ENCODE measurements at regions not wholly inside any gene's neighbourhood (a gene's known extent, or its start where the extent isn't known, plus 50 kb on each side); places are given as distances from the start of the nearest gene placed in this dataset.

GRCh38 chr10:2022401-2022800 lies 285.1 kb upstream of the ADARB2 start:
- no peak for DNase-seq (ENCODE audit: low spot score)

- no peak for DNase-seq (ENCODE audit: low spot score)
Measured at GRCh38 chr10:2020836-2021235, 283.5 kb upstream of the ADARB2 start.

DNA sequence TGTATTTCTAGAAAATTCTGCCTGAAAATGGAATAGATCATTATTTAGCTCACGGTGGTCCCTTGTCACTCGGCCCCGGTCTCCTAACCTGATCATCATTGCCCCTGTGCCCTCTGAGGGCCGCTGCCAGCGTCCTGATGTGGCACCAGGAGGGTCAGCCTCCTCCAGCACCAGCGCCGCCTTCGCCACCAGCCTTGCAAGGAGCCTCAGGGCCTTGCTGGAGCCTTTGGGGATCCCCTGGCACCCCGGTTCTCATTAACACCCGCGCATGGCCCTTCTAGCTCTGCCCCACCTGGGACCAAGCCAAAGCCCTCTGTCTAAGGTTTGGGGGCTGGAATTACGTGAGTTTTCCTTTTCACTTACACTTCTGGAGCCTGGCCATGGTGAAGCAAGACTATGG lies 282.5 kb upstream of the ADARB2 start:
- DNase-seq (ENCODE audit: low spot score) = no peak

DNA sequence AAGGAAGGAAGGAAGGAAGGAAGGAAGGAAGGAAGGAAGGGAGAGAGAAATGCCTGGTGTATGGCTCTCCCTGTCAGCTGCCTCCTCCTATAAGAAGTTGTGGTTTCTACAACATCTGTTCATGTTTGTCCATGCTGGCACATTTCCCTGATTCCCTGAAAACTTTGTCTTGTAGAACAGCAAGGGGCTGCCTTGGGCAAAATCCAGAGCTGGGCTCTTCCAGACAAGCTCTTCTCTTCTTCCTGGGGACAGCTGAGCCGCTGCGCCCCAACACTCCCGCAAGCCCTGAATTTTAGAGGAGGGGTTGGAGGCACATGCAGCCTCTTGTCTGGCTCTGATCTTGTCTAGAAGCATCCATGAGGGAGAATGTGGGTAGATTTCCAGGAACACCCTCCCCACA lies 282.0 kb upstream of the ADARB2 start:
- no peak for DNase-seq (ENCODE audit: low spot score)

- DNase-seq (ENCODE audit: low spot score) = no peak
Measured at GRCh38 chr10:2014541-2014940, 277.2 kb upstream of the ADARB2 start.

- DNase-seq (ENCODE audit: low spot score) = no peak
Measured at GRCh38 chr10:2012209-2012608, 274.9 kb upstream of the ADARB2 start.

DNA sequence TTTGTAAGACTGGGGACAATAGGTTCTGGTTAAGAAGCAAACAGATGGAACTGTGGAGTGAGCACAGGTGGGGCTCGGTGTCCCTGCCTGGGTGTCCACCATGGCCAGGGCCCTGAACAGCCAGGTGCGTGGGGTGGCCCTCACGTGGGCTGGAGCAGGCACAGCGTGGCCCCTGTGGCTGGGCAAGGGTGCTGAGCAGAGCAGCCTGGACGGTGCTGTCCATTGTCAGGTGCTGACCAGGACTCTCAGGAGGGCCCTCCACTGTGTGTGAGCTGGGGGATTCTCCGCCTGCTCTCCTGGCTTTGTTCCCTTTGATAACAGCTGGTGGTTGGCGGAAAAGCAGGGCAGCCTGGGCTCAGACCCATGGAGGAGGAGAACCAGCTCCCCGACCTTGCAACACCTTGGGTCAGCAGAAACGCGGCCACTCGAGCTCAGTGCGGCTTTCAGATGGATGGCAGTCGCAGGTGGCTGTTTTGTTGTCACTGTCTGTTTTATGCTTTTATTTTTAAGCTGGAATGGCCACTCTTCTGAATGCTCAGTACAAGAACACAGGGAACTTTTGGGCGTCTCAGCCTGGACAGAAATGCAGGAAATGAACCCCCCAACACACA lies 273.9 kb upstream of the ADARB2 start:
- DNase-seq (ENCODE audit: low spot score) = no peak

- DNase-seq (ENCODE audit: low spot score) = no peak
Measured at GRCh38 chr10:2005546-2005945, 268.2 kb upstream of the ADARB2 start.

DNA sequence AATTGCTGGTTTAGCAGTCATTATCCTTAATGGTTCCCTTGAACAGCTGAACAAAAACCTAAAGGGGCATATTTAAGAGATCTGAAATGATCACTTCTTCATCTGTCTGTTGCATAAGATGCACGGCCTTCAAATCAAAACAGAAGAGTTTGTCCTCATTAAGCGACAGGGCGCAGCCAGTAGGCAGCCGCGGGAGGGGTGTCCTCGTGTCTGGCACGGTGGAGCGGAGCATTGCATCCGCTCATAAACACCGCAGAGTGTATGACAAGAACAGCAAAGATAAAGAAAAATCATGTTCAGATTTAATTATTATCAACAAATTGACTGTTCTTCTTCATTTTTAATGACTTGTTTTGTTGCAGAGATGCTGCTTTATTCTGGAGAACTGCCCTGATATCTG lies 255.6 kb upstream of the ADARB2 start:
- no peak for DNase-seq (ENCODE audit: low spot score)

DNA sequence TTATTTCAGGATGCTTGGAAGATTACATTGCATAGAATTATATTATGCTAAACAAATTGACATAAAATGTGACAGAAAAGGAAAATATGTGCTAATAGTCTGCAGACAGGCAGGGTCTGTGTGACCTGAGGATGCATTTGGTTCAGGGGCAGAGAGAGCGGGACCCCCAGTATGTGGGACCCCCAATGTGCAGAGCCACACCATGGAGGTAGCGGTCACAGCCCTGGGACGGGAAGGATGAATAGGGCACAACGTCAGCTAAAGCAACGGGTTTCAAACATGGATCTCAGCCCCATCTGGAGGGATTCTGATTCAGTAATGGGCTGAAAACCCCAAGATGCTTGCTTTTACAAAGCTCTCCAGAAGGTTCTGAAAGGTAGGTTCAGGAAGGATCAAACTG lies 251.8 kb upstream of the ADARB2 start:
- DNase-seq (ENCODE audit: low spot score) = no peak

- DNase-seq (ENCODE audit: low spot score) = no peak
Measured at GRCh38 chr10:1981976-1982375, 244.7 kb upstream of the ADARB2 start.

DNA sequence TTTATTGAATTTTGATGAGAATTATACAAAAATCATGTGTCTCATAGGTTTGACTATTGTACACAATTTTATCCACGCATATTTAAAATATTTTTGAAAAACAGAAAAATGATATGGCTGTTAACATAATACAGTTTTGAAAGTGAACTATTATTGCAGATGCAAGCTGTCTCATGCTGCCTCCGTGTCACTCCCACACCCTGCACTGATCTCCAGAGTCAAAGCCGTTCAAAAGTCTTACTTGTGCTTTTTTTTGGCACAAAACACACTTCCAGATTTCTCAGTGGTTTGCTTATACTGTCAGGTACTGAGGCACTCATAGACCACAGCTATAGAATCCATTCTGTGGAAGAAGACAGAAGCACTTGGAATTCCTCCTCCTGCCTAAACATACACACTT lies 243.1 kb upstream of the ADARB2 start:
- no peak for DNase-seq (ENCODE audit: low spot score)

- no peak for DNase-seq (ENCODE audit: low spot score)
Measured at GRCh38 chr10:1978584-1978983, 241.3 kb upstream of the ADARB2 start.

DNA sequence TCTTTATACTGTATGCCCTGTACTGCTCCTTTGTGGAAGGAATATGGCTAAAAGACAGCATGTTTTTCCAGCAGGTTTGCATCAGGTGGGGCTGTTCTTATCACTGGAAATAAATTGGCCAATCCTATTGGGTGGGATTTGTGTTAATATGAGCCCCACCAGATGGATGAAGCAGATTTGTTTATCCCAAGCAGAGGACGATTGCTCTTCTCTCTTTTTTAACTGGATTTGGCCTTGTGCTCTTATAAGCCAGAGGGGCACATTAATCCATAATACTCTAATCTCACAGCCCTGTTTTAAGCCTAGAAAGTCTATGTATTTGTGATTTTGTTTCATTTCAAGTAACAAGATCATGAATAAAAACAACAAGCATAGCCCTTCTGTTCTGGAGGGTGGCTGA lies 240.1 kb upstream of the ADARB2 start:
- DNase-seq (ENCODE audit: low spot score) = no peak

- no peak for DNase-seq (ENCODE audit: low spot score)
Measured at GRCh38 chr10:1972406-1972805, 235.1 kb upstream of the ADARB2 start.

DNA sequence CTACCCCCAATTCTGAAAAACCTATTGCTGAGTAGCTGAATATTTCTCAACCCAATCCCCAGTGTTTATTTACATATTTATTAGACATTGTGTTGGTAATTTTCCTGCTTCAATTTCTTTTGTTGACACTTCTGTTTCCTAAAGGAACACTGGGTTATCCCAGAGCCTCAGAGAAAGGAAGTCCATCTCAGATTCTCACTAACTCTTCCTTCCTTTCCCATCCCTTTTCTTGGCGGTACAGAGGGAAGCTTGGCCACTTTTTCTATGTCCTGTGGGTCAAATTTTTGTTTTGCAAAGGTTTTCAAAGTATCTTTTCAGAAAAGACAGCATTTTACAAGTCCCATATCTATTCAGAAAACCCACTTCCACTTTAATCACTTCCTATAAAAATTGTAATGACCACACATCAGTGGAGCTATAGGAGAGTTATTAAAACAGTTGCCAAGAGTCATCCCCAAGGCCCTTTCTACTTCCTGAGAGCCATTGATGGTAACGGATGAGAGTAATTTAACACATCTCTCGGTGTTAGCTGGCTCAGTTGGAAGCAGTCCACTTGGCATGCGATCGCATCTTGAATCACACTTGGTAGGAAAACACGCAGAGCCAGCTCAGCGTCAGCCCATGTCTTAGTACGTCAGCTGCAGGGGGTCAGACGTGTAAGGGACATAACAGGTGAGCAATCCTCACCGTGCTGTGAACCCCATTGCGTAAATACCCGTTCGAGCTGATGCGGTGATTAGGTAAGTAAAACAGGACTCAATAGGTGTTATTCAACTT lies 231.1 kb upstream of the ADARB2 start:
- no peak for DNase-seq (ENCODE audit: low spot score)

- no peak for DNase-seq (ENCODE audit: low spot score)
Measured at GRCh38 chr10:1966712-1967376, 229.5 kb upstream of the ADARB2 start.

DNA sequence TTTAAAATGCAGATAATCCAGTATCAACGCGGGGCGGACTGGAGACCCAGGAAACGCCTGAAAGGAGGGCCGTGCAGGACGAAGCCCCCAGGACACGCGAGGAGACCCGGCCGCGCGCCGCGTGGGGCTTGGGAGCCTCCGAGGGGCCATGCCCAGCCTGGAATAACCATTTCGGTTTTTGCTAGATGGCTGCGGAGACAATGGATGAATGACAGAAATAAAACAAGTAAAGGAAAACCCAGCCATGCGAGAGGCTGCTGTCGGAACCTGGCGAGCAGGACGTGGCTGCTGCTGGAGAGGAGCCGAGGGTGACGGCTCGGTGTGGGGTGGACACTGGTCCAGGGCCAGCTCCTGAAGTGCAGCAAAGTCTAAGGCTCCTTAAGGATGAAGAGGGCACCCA lies 227.2 kb upstream of the ADARB2 start:
- DNase-seq (ENCODE audit: low spot score) = no peak

DNA sequence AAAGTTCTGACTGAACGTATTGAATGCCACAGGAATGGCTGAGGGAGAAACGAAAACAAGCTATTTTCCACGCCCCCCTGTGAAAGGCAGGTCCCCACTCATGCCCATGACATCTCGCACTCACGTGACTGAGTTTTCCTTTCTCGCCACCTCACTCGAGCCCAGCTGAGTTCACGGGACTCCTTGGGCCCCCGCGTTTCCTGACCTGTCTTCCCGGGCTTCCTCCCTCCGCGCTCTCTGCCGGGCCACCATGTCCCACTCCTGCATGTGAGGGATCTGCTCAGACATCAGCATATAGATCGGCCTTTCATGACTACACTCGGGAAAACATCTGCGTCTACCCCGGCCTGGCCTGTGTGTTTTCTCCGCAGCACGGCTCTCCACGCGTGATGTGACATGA lies 226.0 kb upstream of the ADARB2 start:
- no peak for DNase-seq (ENCODE audit: low spot score)

DNA sequence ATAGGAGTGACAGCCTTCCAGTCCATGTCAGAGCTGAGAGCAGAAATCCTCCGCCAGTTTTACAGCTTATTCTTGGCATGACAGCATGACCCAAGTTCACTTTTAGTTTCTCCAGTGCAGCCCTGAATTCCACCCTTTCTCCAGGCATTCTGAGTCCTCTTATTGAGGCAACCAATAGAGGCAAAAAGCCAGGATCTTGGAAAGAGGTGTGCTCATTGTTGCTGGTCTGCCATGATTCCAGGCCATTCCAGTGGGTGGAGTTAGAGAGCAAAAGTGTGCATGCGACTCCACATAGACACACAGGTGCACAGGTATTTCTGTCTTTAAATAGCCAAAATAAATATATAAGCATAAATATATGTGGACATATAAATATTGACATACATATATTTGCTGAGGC lies 224.7 kb upstream of the ADARB2 start:
- DNase-seq (ENCODE audit: low spot score) = no peak

DNA sequence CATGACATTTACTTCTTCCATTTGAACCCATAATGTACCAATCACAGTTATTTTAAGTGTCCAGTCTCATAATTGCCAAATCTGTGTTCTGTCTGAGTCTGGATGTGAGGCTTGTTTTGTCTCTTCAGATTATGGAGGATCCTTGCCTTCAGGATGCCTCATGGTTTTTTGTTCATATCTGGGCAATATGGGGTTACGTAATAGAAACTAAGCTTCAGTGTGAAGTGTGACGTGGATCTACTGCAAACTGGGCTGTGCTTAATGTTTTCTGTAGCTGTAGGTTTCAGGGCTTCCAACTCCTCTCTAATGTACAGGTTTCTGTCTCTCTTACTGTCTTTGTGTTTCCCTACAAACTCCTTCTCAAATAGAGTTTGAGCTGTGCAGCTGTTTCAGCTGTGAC lies 223.7 kb upstream of the ADARB2 start:
- DNase-seq (ENCODE audit: low spot score) = no peak

DNA sequence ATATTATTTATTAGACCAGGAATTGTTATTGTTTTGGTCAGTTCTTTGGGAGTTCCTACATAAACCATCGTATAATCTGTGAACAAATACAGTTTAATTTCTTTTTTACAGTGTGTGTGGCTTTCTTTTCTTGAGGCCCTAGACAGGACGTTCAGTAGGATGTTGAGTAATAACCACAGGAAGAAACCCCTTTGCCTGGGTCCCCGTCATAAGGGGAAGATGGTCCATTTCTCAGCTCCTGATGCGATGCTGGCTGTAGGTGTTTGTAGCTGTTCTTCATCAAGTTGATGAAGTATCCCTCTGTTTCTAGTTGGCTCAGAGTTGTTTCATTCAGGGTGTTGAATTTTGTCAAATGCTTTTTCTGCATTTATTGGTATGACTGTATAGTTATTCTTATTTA lies 219.7 kb upstream of the ADARB2 start:
- DNase-seq (ENCODE audit: low spot score) = no peak

DNA sequence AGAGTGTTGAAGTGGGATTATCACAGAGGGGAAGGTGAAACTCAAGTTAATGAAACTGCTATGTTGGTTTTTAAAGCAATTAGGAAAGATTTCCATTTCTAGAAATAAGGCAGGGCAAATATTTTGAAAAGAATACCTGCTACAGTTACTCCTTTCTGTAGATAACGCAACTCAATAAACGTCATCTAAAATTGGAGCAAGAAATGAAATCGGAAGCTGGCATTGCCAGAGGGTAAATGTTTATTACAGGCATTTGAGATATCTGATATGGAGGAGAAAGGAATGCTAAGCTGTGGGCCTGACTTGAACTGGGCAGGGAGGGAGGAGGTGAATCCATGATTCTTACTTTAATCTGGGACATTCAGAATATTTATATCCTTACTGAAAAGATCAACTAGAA lies 217.0 kb upstream of the ADARB2 start:
- no peak for DNase-seq (ENCODE audit: low spot score)

Data from A172 (cell line).